ENCODE measurements at regions not wholly inside any gene's neighbourhood (a gene's known extent, or its start where the extent isn't known, plus 50 kb on each side); places are given as distances from the start of the nearest gene placed in this dataset.

DNA sequence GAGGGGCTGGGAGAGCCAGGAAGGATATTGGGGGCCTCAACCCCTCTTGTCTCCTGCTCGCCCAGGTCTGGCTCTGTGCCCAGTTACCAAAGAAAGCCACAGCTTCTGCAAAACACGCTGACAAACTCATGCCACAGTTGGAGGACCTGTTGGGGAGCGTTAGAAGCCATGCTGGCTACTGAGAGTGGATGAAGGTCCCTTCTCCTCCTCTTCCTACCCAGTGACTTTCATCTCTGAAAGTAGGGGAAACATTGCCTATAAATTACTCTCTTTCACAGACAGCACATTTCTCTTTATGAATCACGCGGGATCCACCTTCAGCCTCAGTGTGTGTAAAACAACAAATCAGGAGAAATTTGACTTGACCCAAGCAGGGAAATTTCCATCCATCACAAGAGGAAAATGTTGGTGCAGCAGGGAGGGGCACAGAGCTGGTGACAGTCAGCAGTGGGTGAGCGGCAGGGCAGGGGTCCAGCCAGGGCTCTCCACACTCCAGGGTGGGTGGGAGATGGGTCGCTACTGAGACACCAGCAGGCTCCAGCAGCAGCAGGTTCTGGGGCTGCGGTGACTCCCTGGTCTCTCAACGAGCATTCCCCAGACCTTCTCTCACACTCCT lies 181.9 kb downstream of the FGF18 start:
- no peak overlapping the region for H3K4me2 ChIP-seq (ENCODE audit: insufficient read depth in 1 of 2, low read depth in 2 of 2, low read length in 2 of 2)
- H3K14ac ChIP-seq (ENCODE audit: insufficient read length): no peak overlapping the region
- H3K9ac ChIP-seq (replicated peaks in 1 of 4; ENCODE audit: extremely low read depth in 1 of 4, low read depth in 3 of 4, low read length in 3 of 4): no peak overlapping the region
- H4K91ac ChIP-seq (replicated peaks; ENCODE audit: insufficient read length, low read length): no peak overlapping the region
- DNase-seq (ENCODE audit: low read depth in 1 of 2, low spot score in 2 of 2) (no peak), FAIRE-seq (no peak)
- H3K79me1 ChIP-seq (ENCODE audit: low read depth, low read length): no peaks in the 10 kb centered on the region
- H3K36me3 ChIP-seq (ENCODE audit: control insufficient read depth in 2 of 4, insufficient read depth in 4 of 4, low read length in 3 of 4): no peaks in the 10 kb centered on the region
- H3K4ac ChIP-seq (replicated peaks; ENCODE audit: insufficient read length, low read depth, low read length): no peak overlapping the region
- H2AK5ac ChIP-seq (ENCODE audit: low read depth, low read length): no peak overlapping the region
- H3K4me3 ChIP-seq (ENCODE audit: extremely low read depth in 1 of 4, insufficient read depth in 2 of 4, low read depth in 3 of 4, low read length in 4 of 4): no peak overlapping the region
- no peak overlapping the region for H4K5ac ChIP-seq (ENCODE audit: insufficient read length, low read depth, low read length)
- H2AFZ ChIP-seq (ENCODE audit: low read length): no peak overlapping the region; the same call in 1 of the 2 replicates
- peaks cover 6% of the 10 kb centered on the region; the same call in 1 of the 2 replicates for H3K23me2 ChIP-seq (ENCODE audit: low read depth, low read length)
- POLR2A ChIA-PET (ENCODE audit: partially characterized antibody): no interaction called here
- CTCF ChIA-PET (ENCODE audit: partially characterized antibody): interaction anchor here (0.6 to 2.1 kb wide), 7 partner anchors 7 to 137 kb away, joined by 3 to 10 read pairs (median 4); no protein-coding TSS in a partner anchor
- H2BK15ac ChIP-seq (ENCODE audit: low read length): no peak overlapping the region
- no peak overlapping the region for H2BK12ac ChIP-seq (ENCODE audit: low read depth, low read length)
- no peak overlapping the region for H4K8ac ChIP-seq (ENCODE audit: extremely low read depth, insufficient read depth, low read length)
- no peak overlapping the region for H3K18ac ChIP-seq (ENCODE audit: extremely low read depth, low read length)
- H3K27ac ChIP-seq (ENCODE audit: low read depth, low read length): no peak overlapping the region
- peaks cover 3 to 4% of the 10 kb centered on the region in 2 experiments; a peak in 3 of 4 replicates for H3K9me3 ChIP-seq (ENCODE audit: insufficient read depth in 2 of 2, low read depth in 1 of 2, low read length in 1 of 2)
- no peak overlapping the region for H2BK5ac ChIP-seq (ENCODE audit: low read depth, low read length)
- no peak overlapping the region for H2BK20ac ChIP-seq (ENCODE audit: low read length)
- no peak overlapping the region for H3K23ac ChIP-seq (ENCODE audit: insufficient read length)
- peaks cover 0 to 3% (median 0%) of the 10 kb centered on the region in 4 experiments; a peak in 1 of 7 replicates for H3K4me1 ChIP-seq (replicated peaks in 1 of 4; ENCODE audit: control insufficient read depth in 3 of 4, insufficient read depth in 4 of 4, low read length in 3 of 4)
- peaks cover 0 to 2% of the 10 kb centered on the region in 2 experiments for H4K20me1 ChIP-seq (replicated peaks in 1 of 2; ENCODE audit: control insufficient read depth in 1 of 2, insufficient read depth in 2 of 2, low read length in 2 of 2)
- H3K79me2 ChIP-seq (ENCODE audit: control insufficient read depth in 1 of 2, insufficient read depth in 2 of 2, low read length in 2 of 2): no peaks in the 10 kb centered on the region
- 93% methylated on average over 8 of the region's 9 CpGs; no CpG with 5 or more reads in 1 of the 2 experiments for WGBS, 2 experiments (ENCODE audit: extremely low coverage in 1 of 2, insufficient coverage in 1 of 2, insufficient read length in 1 of 2, insufficient replicate concordance in 2 of 2, low coverage in 1 of 2, low lambda C conversion rate in 2 of 2, missing lambda C conversion rate in 1 of 2)
- H3K56ac ChIP-seq (replicated peaks; ENCODE audit: insufficient read length, low read depth, low read length): no peak overlapping the region
- no peaks in the 10 kb centered on the region; a peak in 1 of 7 replicates for H3K27me3 ChIP-seq (replicated peaks in 1 of 4; ENCODE audit: control insufficient read depth in 3 of 4, extremely low read depth in 1 of 4, insufficient read depth in 3 of 4, low read length in 3 of 4)
- H2BK120ac ChIP-seq (replicated peaks; ENCODE audit: low read depth, low read length): no peak overlapping the region
- TF ChIP-seq SRF (IDR thresholded peaks at IDR 0.05; ENCODE audit: low read depth, low read length) (no peak), POU5F1 (IDR thresholded peaks at IDR 0.05; ENCODE audit: low read depth, low read length) (no peak), RBBP5 (IDR thresholded peaks at IDR 0.05; ENCODE audit: borderline replicate concordance, low read depth, low read length) (no peak), KDM5A (IDR thresholded peaks at IDR 0.05; ENCODE audit: low read length) (no peak), KDM4A (IDR thresholded peaks at IDR 0.05; ENCODE audit: low read depth, low read length, severe bottlenecking) (no peak), NRF1 (IDR thresholded peaks at IDR 0.05; ENCODE audit: low read depth, low read length) (no peak), NANOG (IDR thresholded peaks at IDR 0.05; ENCODE audit: insufficient read depth, low read depth, low read length, poor library complexity, severe bottlenecking) (no peak), SIN3A (conservative IDR thresholded peaks at IDR 0.05 in 1 of 2, IDR thresholded peaks at IDR 0.05 in 1 of 2; ENCODE audit: low read depth in 1 of 2, low read length in 2 of 2) (no peak)

Data from H1 (cell line).